Nephron (organoid): ENCODE measurements at regions not wholly inside any gene's neighbourhood (a gene's known extent, or its start where the extent isn't known, plus 50 kb on each side); places are given as distances from the start of the nearest gene placed in this dataset.

ENCODE experiments used
- H3K27ac Mint-ChIP-seq, 3 experiments: 2 replicates each; pipeline ENCODE4 v1.8.0; 2020; ENCODE audit warnings: mixed read lengths in 3 of 3, mild to moderate bottlenecking in 2 of 3, moderate library complexity in 1 of 3
- H3K27me3 Mint-ChIP-seq: 2 replicates; pipeline ENCODE4 v1.8.0; 2021; ENCODE audit warnings: low read depth, mild to moderate bottlenecking, moderate library complexity, mixed read lengths
- H3K36me3 Mint-ChIP-seq: 2 replicates; pipeline ENCODE4 v1.8.0; 2020; ENCODE audit warnings: low read depth, mixed read lengths
- H3K4me1 Mint-ChIP-seq: 2 replicates; pipeline ENCODE4 v1.8.0; 2020; ENCODE audit warnings: mixed read lengths
- H3K4me3 Mint-ChIP-seq, 3 experiments: 2 replicates each; pipeline ENCODE4 v1.8.0; 2020; ENCODE audit warnings: mild to moderate bottlenecking in 3 of 3, mixed read lengths in 3 of 3, moderate library complexity in 2 of 3
- H3K9me3 Mint-ChIP-seq: 2 replicates; pipeline ENCODE4 v1.8.0; 2020; ENCODE audit warnings: mixed read lengths
- CTCF ChIP-seq, 3 experiments: fragments of 200-600 bp; sonication (generic); IDR thresholded peaks; one replicate each; pipeline ENCODE4 v1.5.0; 2021; ENCODE audit warnings: antibody characterized with exemption in 3 of 3; ENCODE audit not compliant: unreplicated experiment in 3 of 3

GRCh38 chr2:220506466-220506865 is 879.0 kb downstream of the SLC4A3 start:
- TF ChIP-seq CTCF (IDR thresholded peaks at IDR 0.05; ENCODE audit: unreplicated experiment in 3 of 3), result no peak
- Mint-ChIP-seq H3K4me3 (no peak overlapping the region), H3K9me3 (peaks cover 5% of the 10 kb centered on the region), H3K36me3 (no peaks in the 10 kb centered on the region), H3K4me1 (peaks cover 42% of the 10 kb centered on the region), H3K27ac (no peak overlapping the region), H3K27me3 (no peaks in the 10 kb centered on the region)

- no peak for TF ChIP-seq CTCF (IDR thresholded peaks at IDR 0.05; ENCODE audit: unreplicated experiment in 3 of 3)
- H3K36me3 Mint-ChIP-seq, result no peaks in the 10 kb centered on the region
Measured at GRCh38 chr2:220509096-220509757, 881.8 kb downstream of the SLC4A3 start.

GRCh38 chr2:220509966-220510365 is 882.5 kb downstream of the SLC4A3 start:
- no peaks in the 10 kb centered on the region for H3K27me3 Mint-ChIP-seq
- peak overlapping the region; percentile 37 to 50 (median 45) for H3K27ac Mint-ChIP-seq
- TF ChIP-seq CTCF (IDR thresholded peaks at IDR 0.05; ENCODE audit: unreplicated experiment in 3 of 3), result no peak
- H3K4me1 Mint-ChIP-seq, result peaks cover 42% of the 10 kb centered on the region
- peak overlapping the region in 1 of 3 experiments; percentile 38 for H3K4me3 Mint-ChIP-seq
- no peaks in the 10 kb centered on the region for H3K36me3 Mint-ChIP-seq
- H3K9me3 Mint-ChIP-seq, result no peaks in the 10 kb centered on the region

More at GRCh38 chr2:220509096-220509757, 881.8 kb downstream of the SLC4A3 start:
- Mint-ChIP-seq H3K27me3 (no peaks in the 10 kb centered on the region), H3K4me1 (peaks cover 42% of the 10 kb centered on the region), H3K27ac (peak overlapping the region; percentile 37 to 50 (median 45)), H3K9me3 (no peaks in the 10 kb centered on the region), H3K4me3 (no peak overlapping the region)

GRCh38 chr2:220510668-220511067 is 883.2 kb downstream of the SLC4A3 start:
- no peaks in the 10 kb centered on the region for H3K36me3 Mint-ChIP-seq
- peak overlapping the region in 2 of 3 experiments; percentile 21 to 45 for H3K27ac Mint-ChIP-seq
- H3K4me3 Mint-ChIP-seq, result no peak overlapping the region
- no peak for TF ChIP-seq CTCF (IDR thresholded peaks at IDR 0.05; ENCODE audit: unreplicated experiment in 3 of 3)
- no peaks in the 10 kb centered on the region for H3K27me3 Mint-ChIP-seq
- peaks cover 42% of the 10 kb centered on the region for H3K4me1 Mint-ChIP-seq
- no peaks in the 10 kb centered on the region for H3K9me3 Mint-ChIP-seq

GRCh38 chr2:220512419-220512818 is 885.0 kb downstream of the SLC4A3 start:
- no peaks in the 10 kb centered on the region for H3K36me3 Mint-ChIP-seq
- H3K27ac Mint-ChIP-seq, result no peak overlapping the region
- peaks cover 37% of the 10 kb centered on the region for H3K4me1 Mint-ChIP-seq
- TF ChIP-seq CTCF (IDR thresholded peaks at IDR 0.05; ENCODE audit: unreplicated experiment in 3 of 3), result no peak
- H3K9me3 Mint-ChIP-seq, result no peaks in the 10 kb centered on the region
- no peak overlapping the region for H3K4me3 Mint-ChIP-seq
- H3K27me3 Mint-ChIP-seq, result no peaks in the 10 kb centered on the region
